Suprapubic skin (tissue), 4 donors: ENCODE measurements at regions not wholly inside any gene's neighbourhood (a gene's known extent, or its start where the extent isn't known, plus 50 kb on each side); places are given as distances from the start of the nearest gene placed in this dataset.

Experiments
- POLR2A ChIP-seq, 2 donors: fragments of 450-650 bp; IDR thresholded peaks; one replicate each; pipeline ENCODE4 v1.6.1; 2017; ENCODE audit warnings: antibody characterized with exemption in 2 of 2, mild to moderate bottlenecking in 2 of 2, moderate library complexity in 2 of 2
- POLR2AphosphoS5 ChIP-seq, 3 donors: sonication (generic); formaldehyde crosslinking; IDR thresholded peaks; one replicate each; pipeline ENCODE4 v1.6.1; 2017; ENCODE audit warnings: antibody characterized with exemption in 3 of 3

DNA sequence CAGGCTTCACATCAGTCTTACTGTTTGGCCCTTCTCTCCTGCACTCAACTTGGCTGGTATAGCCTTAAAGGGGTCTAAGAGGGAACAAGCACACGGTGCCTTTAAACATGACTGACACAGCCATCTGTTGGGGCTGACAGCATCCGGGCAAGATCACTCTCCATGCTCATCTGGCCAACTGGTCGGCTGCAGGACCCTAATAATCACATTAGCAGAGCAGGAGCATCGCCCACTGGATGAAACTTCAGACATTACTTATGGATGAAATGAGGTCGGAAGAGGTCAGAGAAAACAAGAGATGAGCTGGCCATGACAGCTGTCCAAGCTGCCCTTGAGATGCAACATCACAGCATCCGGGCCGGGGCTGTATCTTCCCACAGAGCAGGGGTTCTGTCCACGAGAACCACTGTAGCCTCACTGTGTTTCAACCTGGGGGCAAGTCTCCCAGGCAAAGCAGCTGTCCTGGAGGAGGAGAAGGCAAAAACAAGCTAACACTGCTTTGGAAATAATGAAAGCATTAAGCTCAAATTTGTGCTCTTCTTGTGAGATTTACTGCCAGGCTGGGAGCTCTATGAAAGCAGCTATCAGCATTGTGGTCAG is 94.4 kb upstream of the TTC29 start:
- TF ChIP-seq POLR2A (IDR thresholded peaks at IDR 0.05): no peak
- TF ChIP-seq POLR2AphosphoS5 (IDR thresholded peaks at IDR 0.05): no peak
